ENCODE measurements at regions not wholly inside any gene's neighbourhood (a gene's known extent, or its start where the extent isn't known, plus 50 kb on each side); places are given as distances from the start of the nearest gene placed in this dataset.

DNA sequence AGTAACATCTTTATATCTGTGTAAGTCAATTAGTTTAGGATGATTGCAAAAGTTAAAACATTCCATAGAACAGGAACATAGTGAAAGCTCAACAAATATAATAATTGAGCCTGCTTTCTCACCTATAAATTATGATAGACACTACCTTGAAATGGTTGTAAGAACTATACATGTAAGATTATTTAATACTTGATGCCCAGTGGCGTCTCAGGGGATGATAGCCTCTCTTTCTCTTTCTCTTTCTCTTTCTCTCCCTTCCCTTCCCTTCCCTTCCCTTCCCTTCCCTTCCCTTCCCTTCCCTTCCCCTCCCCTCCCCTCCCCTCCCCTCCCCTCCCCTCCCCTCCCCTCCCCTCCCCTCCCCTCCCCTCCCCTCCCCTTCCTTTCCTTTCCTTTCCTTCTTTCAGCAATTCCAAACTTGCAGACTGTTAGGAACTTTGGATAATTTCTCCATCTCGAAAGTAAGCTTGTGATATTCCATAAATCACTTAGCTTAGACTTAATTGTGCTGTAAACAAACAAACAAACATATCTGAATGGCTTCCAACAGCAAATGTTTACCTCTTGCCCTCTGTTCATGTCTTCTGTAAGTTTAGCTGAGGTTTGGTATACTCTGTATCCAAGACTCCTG is 1102.7 kb downstream of the TSN start:
- no peak for DNase-seq

DNA sequence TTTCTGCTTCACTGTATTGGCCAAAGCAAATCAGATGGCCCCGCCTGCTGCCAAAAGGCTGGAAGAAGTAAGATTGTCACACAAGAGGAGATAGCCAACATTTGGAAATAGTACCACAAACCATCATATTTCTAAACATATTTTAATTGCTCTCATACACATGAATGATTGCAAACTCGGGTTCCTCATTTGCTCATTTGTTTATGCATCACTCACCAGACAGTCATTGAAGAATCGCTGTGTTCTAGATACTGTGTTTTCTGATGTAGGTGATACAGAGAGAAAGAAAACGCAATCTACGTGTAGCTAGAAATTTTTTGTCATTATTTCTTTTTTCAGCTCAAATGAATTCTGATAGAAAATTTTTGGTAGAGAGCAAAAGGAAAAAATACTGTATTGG is 1103.4 kb downstream of the TSN start:
- no peak for DNase-seq

DNA sequence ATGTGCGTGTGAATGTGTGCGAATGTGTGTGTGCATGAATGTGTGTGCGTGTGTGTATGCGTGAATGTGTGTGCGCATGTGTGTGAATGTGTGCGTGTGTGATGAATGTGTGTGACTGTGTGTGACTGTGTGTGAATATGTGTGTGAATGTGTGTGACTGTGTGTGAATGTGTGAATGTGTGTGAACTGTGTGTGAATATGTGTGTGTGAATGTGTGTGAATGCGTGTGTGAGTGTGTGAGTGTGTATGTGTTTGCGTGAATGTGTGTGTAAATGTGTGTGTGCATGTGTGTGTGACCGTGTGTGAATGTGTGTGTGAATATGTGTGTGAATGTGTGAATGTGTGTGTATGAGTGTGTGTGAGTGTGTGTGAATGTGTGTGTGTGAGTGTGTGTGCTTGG is 1103.8 kb downstream of the TSN start:
- DNase-seq = no peak

DNA sequence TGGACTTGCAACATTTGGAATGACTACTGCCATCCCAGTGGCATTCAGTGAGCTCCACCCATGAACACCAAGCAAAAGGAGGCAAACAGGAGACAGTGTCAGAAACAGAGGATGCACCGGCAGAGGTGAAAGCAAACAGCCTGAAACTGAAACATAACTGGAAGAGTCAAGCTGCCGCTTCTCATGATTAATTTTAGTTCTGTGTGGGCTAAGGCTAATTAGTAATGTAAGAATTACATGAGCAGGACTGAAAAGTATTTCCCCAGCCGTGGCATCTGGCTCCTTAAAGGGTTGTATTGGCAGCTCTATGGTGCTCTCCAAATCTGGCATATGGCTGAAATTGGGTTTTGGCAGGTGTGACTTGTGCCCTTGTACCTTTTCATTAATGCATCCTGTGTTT is 1108.1 kb downstream of the TSN start:
- no peak for DNase-seq

DNA sequence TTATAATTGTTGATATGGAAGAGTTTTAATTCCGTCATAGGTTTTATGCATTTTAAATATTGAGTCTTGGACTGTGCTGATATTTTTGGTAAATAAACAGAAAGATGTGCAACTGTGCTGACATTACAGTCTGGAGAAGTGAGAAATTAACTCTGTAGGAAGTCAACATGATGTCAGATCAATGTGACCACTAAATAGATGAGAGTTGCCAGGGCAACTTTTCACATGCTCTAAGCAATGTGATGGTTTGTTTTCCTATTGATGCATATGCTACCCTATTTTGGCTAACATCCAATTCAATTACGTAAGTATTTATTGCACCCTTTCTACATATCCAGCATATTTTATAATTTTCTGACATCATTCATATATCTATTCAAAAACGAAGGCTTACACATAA is 1109.3 kb downstream of the TSN start:
- DNase-seq = no peak

DNA sequence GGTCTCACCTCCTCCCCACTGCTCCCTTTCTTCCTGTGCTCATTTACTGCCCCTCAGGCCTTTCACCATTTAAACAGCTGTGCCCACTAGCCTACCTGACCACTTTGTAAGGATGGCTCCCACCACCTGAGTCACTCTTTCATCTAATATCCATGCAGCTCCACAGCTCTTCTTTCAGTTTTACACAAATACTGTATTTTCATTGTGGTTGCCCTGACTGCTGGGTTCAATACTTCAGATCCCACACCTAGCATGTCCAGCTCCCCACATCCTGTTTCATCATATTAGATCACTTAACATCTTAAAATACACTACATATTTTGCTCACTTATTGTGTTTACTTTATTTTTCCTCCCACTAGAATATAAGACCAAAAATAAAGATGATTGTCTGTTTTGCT is 1110.6 kb downstream of the TSN start:
- DNase-seq = no peak

DNA sequence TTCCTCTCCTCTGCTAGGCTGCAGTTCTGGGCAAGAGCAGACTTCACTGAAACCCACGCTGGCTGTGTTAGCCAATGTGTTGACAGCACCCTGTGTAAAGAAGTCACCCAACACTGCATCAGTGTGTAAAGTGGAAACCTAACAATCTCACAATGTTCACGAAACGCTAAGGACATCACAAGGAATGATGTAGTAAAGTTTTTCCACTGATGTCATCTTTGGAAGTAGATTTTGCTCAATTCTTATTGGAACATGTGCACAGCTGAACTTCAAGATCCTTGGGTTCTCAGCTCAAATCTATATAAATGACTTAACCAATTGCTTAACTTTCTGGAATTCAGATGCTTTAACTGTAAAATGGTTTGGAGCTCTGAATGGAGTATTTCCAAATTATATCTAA is 1112.5 kb downstream of the TSN start:
- DNase-seq = no peak

DNA sequence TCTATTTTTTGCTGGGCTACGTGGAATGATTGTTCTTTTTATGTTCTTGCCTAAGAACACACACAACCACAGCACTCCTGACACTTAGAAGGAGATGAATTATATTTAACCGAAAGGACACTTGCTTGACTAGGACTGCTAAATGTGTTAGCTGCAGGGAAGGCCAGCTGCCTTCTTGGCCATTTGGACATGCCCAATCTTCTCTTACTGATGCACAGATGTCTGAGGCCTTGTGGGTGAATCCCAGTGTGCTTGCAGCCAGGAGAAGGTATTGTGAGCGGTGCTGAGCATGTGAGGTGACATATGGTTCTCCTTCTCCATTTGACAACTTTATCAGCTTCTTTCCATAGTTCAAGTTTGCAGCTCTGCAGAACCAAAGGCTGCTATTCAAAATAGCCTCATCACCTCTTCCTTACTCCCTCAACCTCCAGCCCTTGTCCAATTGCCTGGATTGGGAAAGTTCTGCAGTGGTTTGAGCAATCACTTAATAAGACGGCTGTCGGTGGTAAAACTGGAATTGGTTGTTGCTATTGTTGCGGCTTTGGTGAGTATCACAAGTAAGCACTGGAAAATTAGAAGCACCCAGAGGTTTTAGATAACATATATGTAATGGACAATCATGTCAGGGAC is 1113.3 kb downstream of the TSN start:
- no peak for DNase-seq

DNA sequence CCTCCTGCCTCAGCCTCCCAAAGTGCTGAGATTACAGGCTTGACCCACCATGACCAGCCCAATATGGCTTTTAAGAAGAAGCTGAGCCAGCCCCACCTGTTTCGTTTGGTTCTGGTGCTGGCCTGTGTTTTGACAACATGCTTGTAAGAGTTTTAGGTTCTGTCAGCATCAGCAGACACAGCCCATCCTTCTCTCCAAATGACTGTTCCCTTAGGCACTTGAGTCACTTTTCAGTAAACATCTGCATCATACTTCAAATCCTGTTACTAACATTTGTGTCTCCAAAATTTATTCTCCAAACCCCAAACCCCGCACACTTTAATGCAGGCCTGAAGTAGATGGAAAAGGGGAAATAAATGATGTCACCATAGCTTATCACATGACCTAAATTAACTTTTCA is 1118.5 kb downstream of the TSN start:
- DNase-seq = no peak

DNA sequence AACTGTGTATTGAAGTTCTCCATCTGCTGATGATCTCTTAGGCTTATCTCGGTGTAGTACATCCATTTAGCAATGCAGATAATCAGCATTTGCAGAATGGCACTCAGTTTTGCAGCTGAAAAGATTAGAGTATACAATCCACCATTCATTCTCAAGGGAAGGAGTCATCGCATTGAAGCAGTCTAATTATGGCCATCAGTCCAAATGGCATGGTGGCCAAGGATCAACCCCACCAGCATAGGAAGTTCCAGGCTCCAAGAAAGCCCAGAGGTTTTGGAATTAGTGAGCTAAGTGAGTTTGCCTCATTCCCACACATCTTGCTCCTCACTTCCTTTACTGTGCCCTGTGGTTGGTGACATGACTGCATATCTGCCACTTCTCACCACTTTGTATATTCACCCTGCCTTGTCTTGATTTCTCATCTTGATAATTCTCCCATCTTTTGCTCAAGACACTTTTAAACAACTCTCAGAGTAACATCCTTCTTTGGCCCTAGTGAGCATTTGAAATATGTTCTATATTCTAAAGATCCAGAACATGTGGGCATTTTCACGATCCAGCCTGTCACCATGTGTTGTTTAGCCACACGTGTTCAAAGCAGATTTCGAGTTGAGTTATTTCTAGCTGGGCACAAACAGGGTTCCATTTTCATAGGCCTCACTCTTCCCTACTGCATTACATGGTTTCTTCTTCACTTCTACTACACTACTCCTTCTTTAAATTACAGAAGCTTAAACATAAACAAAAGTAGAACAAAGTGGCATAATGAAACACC is 1119.8 kb downstream of the TSN start:
- no peak for DNase-seq

DNA sequence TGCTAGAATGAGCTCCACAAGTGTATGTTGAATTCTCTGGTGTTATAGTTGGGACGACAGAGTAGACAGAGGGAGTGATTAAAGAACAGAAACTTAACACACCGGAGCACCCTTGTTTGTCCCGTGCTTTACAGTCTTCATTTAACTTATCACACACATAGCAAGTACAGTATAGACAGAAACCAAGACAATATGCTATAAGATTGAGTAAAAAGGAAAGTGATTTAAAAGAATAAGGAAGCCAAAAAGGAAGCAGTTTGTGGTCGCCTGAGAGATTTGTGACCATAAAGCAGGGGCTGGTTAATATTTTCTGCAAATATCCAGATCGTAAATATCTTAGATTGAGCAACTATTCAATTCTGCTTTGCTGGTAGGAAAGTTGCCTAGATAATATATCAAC is 1128.4 kb downstream of the TSN start:
- no peak for DNase-seq

DNA sequence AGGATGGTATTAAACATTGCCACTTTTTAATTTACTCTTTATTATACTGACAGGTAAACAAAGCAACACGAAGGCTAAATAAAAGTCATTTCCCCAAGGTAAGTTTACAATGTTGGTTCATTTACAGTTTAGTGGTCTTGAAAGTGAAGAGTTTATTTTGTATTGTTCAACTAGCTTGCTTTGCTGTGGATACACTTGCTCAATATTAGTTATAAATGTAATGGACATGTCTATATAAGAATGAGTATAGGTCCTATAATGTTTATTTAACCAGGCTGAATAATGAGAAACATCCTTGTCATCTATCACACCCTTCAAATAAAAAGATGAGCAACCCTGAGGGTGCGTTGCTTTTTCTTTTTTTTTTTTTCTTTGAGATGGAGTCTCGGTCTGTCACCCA is 1129.4 kb downstream of the TSN start:
- DNase-seq = no peak

DNA sequence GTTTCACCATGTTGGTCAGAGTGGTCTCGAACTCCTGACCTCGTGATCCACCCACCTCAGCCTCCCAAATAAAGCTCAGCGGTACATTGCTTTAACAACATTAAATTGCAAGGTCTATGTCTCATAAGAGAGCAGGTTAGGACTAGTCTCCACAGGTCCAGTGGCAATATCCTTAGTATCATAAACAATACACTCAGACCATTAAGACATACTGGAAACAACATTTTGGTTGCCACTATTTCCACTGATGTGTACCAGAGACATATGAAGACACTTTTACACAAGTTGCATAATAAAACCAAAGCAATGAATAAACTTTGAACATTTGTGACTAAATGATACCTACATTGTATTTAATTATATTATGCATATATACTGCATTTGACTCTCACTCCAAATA is 1130.0 kb downstream of the TSN start:
- no peak for DNase-seq

DNA sequence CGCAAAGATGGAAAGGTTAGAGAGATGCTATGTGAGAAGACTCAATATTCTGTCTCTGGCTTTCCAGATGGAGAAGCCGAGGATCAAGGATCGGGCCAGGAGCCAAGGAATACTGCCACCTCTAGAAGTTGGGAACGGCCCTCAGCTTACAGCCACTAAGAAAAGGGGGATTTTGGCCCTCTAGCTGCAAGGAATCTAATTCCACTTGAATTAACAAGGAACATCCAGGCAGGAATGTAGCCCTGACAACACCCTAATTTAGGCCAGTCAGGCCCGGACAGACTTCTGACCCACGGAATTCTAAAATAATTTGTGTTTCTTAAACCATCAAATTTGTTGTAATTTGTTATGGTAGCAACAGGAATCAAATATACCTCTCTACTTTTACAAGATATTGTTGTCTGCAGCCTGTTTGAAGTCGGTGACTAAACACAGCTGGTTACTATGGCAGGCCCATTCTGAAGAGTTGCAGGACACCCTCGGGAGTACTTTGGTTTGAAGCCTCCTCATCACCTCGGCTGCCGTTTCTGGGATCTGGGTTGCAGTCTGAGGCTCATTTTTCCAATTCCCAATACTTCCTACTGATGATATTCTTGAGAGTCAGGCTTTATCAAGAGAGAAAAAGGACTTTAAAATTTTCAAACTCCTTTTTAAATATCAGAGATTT is 1131.2 kb downstream of the TSN start:
- DNase-seq = no peak

DNA sequence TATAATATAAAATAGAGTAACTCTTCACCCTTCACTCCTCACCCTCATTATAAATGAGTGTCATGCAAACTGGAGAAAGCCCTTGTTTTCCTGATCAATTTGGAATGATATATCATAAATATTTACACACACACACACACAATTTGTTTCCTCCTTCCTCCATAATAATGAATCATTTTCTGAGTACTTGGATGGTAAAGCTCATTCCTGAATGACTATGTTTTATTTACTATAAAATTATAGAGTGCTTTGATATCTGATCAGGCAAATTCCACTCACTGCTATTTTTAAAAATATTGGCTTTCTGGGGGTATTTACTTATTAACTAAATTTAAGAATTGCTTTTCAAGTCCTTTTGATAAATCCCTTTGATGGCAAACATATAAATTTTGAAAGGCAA is 1125.5 kb upstream of the CNTNAP5 start:
- DNase-seq = no peak

DNA sequence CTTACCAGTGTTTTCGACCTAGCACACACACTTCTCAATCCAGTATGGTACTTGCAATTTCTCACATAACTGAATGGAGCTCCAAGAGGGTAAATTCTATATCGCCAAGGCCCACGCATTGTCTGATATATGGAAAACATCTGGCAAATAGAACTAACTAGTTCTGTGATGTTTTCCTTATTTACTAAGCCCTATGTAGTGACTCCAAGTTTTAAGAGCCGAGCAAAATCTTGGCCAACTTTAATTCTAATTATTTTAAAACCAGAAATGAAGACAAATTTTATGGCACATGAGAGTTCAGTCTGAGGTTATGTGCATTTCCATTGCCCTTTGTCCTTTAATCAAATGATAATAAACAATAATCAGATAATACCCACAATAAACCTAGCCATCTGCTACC is 1119.7 kb upstream of the CNTNAP5 start:
- no peak for DNase-seq

DNA sequence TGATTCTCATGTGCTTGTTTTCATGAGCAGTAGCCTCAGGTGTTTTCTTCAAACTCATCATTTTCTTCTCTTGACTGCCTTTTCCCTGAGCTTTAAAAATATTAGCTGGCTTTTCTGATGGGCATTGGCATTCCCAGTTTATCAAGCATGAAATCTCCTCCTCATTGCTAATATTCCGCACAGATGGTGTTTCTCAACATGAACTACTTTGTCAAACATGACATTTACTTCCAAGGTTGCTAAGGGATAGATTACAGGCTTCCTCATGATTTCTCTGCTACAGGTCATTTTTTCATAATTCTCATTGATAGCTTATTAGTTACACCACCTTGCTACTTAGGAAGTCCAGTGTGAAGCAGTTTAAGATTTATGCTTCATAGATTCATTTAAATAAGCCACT is 1116.9 kb upstream of the CNTNAP5 start:
- no peak for DNase-seq

DNA sequence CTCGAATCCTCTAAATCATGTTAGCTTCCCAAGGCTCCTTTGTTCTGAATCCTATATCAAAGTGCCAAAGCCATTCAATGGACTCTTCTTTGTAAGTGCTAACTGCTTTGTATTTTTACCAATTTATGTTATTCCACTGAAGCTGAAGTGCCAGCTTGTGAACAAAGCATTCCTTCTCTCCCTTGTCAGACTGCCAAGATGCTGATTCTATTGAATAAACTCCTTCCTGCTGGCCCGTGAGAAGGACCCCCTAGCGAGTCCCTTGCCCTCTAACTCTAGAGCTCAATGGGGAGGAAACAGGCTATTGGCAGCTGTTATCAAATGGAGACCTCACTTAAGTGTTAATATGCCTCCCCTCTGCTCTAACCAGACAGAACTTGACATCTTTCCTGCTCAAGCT is 1097.9 kb upstream of the CNTNAP5 start:
- no peak for DNase-seq

DNA sequence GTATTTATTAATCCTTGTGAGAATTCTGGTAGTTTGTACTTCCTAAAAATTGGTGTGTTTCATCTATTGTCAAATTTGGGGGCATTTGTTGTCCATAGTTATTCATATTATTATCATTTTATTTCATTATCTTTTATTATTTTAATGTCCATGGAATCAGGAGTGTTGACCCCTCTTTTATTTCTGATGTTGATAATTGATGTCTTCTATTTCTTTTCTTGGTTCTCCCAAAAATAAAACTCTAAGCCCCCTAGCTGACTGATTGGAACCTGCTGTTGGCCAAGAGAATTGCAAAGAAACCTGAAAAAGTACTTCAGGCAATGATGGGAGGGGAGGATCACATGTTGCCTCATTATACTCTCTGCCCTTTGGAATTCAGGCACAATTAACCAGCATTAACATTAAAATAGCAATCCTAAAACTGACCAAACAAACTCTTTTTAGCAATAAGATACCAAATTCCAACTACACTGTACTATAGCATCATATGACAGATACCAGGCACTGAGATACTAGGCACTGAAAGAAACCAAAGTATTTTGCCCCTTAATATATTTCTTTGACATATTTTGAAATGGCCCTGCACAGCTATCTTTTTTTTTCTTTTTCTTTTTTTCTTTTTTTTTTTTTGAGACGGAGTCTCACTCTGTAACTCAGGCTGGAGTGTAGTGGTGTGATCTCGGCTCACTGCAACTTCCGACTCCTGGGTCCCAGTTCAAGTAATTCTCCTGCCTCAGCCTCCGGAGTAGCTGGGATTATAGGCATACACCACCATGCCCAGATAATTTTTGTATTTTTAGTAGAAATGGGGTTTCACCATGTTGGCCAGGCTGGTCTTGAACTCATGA is 1097.2 kb upstream of the CNTNAP5 start:
- DNase-seq = no peak

DNA sequence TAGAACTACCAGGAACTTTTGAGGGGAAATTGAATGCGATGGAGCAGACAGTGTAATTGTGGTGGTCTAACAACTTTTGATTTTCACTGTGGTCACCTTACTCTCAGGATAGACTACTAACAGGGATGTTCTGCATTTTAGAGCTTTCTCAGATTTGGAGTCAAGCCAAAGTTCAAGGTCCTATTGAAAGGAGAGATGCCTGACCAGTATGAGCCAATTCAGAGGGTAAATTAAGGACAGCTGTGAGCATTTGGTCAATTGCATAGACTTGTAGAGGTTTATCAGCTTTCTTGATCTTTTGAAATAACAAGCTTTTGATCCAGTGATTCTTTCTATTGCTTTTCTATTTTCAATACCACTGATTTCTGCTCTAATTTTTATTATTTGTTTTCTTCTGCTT is 1095.7 kb upstream of the CNTNAP5 start:
- DNase-seq = no peak

DNA sequence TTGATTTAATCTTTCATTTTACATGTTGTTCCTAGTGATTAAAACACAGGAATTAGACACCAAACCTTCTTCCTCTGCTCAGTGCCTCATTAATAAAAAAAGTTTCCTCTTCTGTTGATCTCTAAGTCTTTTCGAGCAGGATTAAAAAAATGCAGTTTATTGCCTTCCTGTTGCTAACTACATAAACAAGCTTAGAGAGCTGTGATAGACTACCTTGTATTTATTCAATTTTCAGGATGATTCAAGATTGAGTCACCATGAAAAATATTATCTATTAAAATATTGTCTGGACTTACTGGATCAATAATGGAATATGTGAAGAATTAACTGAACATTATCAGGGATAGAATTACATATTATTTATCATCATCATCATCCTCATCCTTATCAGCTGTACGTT is 1089.6 kb upstream of the CNTNAP5 start:
- no peak for DNase-seq

DNA sequence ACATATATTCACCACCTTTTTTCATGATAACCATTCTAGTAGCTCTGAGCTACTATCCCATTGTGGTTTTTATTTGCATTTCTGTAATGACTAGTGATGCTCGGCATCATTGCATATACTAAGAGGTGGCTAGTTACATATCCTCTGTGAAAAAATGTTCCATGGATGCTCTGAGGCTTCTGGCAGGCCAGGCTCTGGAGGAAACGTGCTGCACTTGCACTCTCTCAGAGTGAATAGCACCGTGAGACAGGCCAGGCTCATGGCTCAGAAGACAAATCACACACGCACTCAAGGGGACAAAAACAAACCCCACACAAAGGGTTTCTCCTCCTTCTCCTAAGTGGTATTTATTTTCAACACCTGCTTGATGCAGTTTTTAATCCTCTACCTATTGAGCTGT is 1085.3 kb upstream of the CNTNAP5 start:
- DNase-seq = no peak

DNA sequence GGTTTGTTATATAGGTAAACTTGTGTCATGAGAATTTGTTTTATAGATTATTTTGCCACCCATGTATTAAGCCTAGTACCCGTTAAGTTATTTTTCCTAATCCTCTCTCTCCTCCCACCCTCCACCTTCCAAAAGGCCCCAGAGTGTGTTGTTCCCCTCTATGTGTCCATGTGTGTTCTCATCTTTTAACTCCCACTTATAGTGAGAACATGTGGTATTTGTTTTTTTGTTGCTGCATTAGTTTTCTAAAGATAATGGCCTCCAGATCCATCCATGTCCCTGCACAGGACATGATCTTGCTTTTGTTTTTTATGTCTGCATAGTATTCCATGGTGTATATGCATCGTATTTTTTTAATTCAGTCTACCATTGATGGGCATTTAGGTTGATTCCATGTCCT is 1075.6 kb upstream of the CNTNAP5 start:
- no peak for DNase-seq
